ENCODE measurements at regions not wholly inside any gene's neighbourhood (a gene's known extent, or its start where the extent isn't known, plus 50 kb on each side); places are given as distances from the start of the nearest gene placed in this dataset.
"Not testable (repeated sequence)": the region's sequence is repeated elsewhere in the genome, so short reads cannot be mapped to it uniquely, and the experiment has no call there.

- not testable (repeated sequence) for DNase-seq (ENCODE audit: low spot score)
Observed at GRCh38 chr3:75388486-75389124, 275.5 kb upstream of the FRG2C start.

- not testable (repeated sequence) for DNase-seq (ENCODE audit: low spot score)
Observed at GRCh38 chr3:75393288-75393694, 270.8 kb upstream of the FRG2C start.

GRCh38 chr3:75394102-75394501, 270.0 kb upstream of the FRG2C start:
- DNase-seq (ENCODE audit: low spot score), result not testable (repeated sequence)

- not testable (repeated sequence) for DNase-seq (ENCODE audit: low spot score)
Observed at GRCh38 chr3:75394562-75395360, 269.4 kb upstream of the FRG2C start.

GRCh38 chr3:75395580-75396315, 268.4 kb upstream of the FRG2C start:
- DNase-seq (ENCODE audit: low spot score), result no peak

GRCh38 chr3:75396316-75396802, 267.8 kb upstream of the FRG2C start:
- no peak for DNase-seq (ENCODE audit: low spot score)

GRCh38 chr3:75397486-75397885, 266.6 kb upstream of the FRG2C start:
- not testable (repeated sequence) for DNase-seq (ENCODE audit: low spot score)

- DNase-seq (ENCODE audit: low spot score), result not testable (repeated sequence)
Observed at GRCh38 chr3:75422101-75422945, 241.8 kb upstream of the FRG2C start.

GRCh38 chr3:75425379-75425778, 238.7 kb upstream of the FRG2C start:
- not testable (repeated sequence) for DNase-seq (ENCODE audit: low spot score)

- not testable (repeated sequence) for DNase-seq (ENCODE audit: low spot score)
Observed at GRCh38 chr3:75427486-75427885, 236.6 kb upstream of the FRG2C start.

GRCh38 chr3:75427906-75428305, 236.2 kb upstream of the FRG2C start:
- DNase-seq (ENCODE audit: low spot score), result not testable (repeated sequence)

GRCh38 chr3:75429561-75430220, 234.4 kb upstream of the FRG2C start:
- peak; percentile 41 for DNase-seq (ENCODE audit: low spot score)

- not testable (repeated sequence) for DNase-seq (ENCODE audit: low spot score)
Observed at GRCh38 chr3:75430406-75430805, 233.7 kb upstream of the FRG2C start.

GRCh38 chr3:75431120-75431519, 233.0 kb upstream of the FRG2C start:
- DNase-seq (ENCODE audit: low spot score), result not testable (repeated sequence)

- not testable (repeated sequence) for DNase-seq (ENCODE audit: low spot score)
Observed at GRCh38 chr3:75432466-75432865, 231.7 kb upstream of the FRG2C start.

- DNase-seq (ENCODE audit: low spot score), result peak; percentile 31
Observed at GRCh38 chr3:75432885-75433284, 231.2 kb upstream of the FRG2C start.

- not testable (repeated sequence) for DNase-seq (ENCODE audit: low spot score)
Observed at GRCh38 chr3:75433295-75433694, 230.8 kb upstream of the FRG2C start.

GRCh38 chr3:75434276-75434912, 229.7 kb upstream of the FRG2C start:
- DNase-seq (ENCODE audit: low spot score), result peak; percentile 7

- DNase-seq (ENCODE audit: low spot score), result peak; percentile 87
Observed at GRCh38 chr3:75434913-75435793, 229.0 kb upstream of the FRG2C start.
